Colonic mucosa (tissue), 4 donors: ENCODE measurements at regions not wholly inside any gene's neighbourhood (a gene's known extent, or its start where the extent isn't known, plus 50 kb on each side); places are given as distances from the start of the nearest gene placed in this dataset.

Experiments used
- DNase-seq: peaks from one replicate; pipeline ENCODE4 v3.0.0-alpha.2; 2020
- H3K27ac ChIP-seq: fragments of 200-600 bp; one replicate; pipeline ENCODE4 v1.8.0; 2021
- H3K27me3 ChIP-seq: fragments of 200-600 bp; one replicate; pipeline ENCODE4 v1.8.0; 2021
- H3K36me3 ChIP-seq: fragments of 200-600 bp; one replicate; pipeline ENCODE4 v1.8.0; 2021
- H3K4me1 ChIP-seq: fragments of 200-600 bp; one replicate; pipeline ENCODE4 v1.8.0; 2021; ENCODE audit warnings: mild to moderate bottlenecking
- H3K4me3 ChIP-seq: fragments of 200-600 bp; one replicate; pipeline ENCODE4 v1.8.0; 2021
- H3K9ac ChIP-seq, 2 donors: one replicate each; pipeline ENCODE4 v1.7.0; 2013; ENCODE audit warnings: control low read depth in 2 of 2, low read depth in 2 of 2, low read length in 2 of 2
- H3K9me3 ChIP-seq: fragments of 200-600 bp; one replicate; pipeline ENCODE4 v1.8.0; 2021
- intact Hi-C: fragments of 100-400 bp; cut with DNase I; formaldehyde crosslinking; loops from one replicate; pipeline ENCODE4 v1.14.1; 2022
- TF ChIP-seq, protein P1 (sequence below): fragments of 200-600 bp; IDR thresholded peaks from one replicate; pipeline ENCODE4 v1.8.0; 2022; ENCODE audit warnings: antibody characterized with exemption, mild to moderate bottlenecking
- donor health status: healthy.
- donor health status: DM: no; HTN: no; CAD: no.
- donor health status: DM: no; HTN: no; CAD: no.

DNA sequence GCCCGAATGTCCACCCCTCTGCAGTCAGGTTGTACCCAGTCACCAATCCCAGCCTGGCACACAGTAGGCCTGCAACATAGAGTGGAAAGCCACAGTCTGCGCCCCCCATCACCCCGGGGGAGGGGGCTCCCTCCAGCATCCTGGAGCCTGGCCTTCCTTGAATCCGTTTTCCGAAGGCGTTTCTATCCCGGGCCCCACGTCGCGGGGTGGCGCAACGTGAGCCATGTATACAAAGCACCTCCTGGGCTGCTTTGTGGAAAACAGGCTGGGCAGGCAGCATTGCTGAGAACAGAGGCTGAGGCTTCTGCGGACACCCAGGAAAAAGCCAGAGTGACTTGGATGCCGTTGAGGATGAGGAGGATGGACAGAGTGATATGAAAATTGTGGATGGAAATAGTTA lies 103.3 kb upstream of the USP29 start:
- no peaks in the 10 kb centered on the region for H3K9me3 ChIP-seq
- DNase-seq, result no peak
- no peaks in the 10 kb centered on the region for H3K4me1 ChIP-seq
- H3K4me3 ChIP-seq, result no peak overlapping the region
- no peaks in the 10 kb centered on the region for H3K36me3 ChIP-seq
- H3K27me3 ChIP-seq, result no peaks in the 10 kb centered on the region
- TF ChIP-seq, protein P1, sequence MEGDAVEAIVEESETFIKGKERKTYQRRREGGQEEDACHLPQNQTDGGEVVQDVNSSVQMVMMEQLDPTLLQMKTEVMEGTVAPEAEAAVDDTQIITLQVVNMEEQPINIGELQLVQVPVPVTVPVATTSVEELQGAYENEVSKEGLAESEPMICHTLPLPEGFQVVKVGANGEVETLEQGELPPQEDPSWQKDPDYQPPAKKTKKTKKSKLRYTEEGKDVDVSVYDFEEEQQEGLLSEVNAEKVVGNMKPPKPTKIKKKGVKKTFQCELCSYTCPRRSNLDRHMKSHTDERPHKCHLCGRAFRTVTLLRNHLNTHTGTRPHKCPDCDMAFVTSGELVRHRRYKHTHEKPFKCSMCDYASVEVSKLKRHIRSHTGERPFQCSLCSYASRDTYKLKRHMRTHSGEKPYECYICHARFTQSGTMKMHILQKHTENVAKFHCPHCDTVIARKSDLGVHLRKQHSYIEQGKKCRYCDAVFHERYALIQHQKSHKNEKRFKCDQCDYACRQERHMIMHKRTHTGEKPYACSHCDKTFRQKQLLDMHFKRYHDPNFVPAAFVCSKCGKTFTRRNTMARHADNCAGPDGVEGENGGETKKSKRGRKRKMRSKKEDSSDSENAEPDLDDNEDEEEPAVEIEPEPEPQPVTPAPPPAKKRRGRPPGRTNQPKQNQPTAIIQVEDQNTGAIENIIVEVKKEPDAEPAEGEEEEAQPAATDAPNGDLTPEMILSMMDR, result no peak
- intact Hi-C loops, result no loop called here
- no peak overlapping the region for H3K27ac ChIP-seq
- no peak overlapping the region for H3K9ac ChIP-seq

DNA sequence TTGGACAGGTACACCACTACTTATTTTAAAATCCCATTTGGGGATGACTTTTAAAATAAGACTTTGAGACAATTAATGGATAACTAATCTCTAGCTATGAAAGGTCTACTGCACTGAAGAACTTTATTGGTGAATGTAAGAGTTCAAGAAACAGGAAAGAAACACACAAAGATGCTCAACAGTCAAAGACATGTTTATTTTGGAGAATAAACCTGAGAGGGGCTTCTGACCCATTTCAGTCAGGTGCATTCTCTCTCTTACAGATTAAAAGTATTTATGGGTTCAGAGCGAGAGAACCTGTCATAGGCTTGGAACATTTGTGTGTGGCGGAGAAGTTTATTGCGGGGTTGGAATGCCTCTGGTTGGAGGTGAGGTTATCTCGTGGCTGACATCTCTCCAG lies 94.3 kb upstream of the USP29 start:
- intact Hi-C loops, result no loop called here
- H3K36me3 ChIP-seq, result no peaks in the 10 kb centered on the region
- H3K9ac ChIP-seq, result no peak overlapping the region
- H3K4me3 ChIP-seq, result no peak overlapping the region
- no peaks in the 10 kb centered on the region for H3K27me3 ChIP-seq
- TF ChIP-seq, protein P1, result no peak
- no peak for DNase-seq
- no peak overlapping the region for H3K27ac ChIP-seq
- peaks cover 2% of the 10 kb centered on the region for H3K9me3 ChIP-seq
- no peaks in the 10 kb centered on the region for H3K4me1 ChIP-seq

DNA sequence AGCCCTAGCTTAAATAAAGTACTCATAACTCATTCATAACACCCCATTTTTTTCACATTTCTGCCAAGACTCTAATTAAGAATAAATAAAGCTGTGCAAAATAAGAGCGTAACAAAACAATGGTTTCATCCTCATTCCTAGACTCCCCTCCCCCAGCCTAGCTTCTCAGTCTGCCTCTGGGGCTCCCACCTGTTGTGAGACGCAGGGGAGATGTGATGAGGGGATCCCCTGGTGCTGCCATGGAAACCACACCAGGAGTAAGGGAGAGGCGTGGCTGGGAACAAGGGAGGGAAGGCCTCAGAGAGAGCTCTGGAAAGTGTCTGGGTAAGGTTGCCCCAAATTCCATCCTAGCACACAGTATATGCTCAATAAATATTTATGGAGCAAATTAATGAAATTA lies 93.3 kb upstream of the USP29 start:
- Histone ChIP-seq H3K4me1 (no peaks in the 10 kb centered on the region), H3K36me3 (no peaks in the 10 kb centered on the region), H3K9me3 (peaks cover 2% of the 10 kb centered on the region), H3K27me3 (no peaks in the 10 kb centered on the region), H3K4me3 (no peak overlapping the region), H3K9ac (no peak overlapping the region), H3K27ac (no peak overlapping the region)
- intact Hi-C loops, result no loop called here
- TF ChIP-seq, protein P1, result no peak
- DNase-seq, result no peak

DNA sequence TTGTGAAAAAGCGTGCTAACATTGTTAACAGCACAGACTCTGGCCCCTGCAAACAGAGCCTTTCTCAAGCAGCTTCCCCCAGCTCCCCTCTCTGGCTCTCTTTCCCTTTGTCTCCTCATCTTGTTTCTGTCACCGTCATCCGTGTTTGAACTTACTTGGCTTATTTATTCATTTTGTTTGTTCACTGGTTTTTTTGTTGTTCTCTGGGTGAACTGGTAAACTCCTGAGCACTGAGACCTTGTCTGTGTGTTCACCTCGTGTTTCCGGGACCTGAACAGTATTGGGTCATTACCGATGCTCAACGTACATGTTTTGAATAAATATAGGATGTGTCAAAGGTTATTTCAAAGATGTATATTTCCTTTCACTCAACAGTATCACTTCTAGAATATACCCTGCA lies 92.4 kb upstream of the USP29 start:
- Histone ChIP-seq H3K4me1 (no peaks in the 10 kb centered on the region), H3K4me3 (no peak overlapping the region), H3K9ac (no peak overlapping the region), H3K9me3 (peaks cover 2% of the 10 kb centered on the region), H3K27me3 (no peaks in the 10 kb centered on the region), H3K27ac (no peak overlapping the region), H3K36me3 (no peaks in the 10 kb centered on the region)
- DNase-seq, result no peak
- TF ChIP-seq, protein P1, result no peak
- intact Hi-C loops, result no loop called here

DNA sequence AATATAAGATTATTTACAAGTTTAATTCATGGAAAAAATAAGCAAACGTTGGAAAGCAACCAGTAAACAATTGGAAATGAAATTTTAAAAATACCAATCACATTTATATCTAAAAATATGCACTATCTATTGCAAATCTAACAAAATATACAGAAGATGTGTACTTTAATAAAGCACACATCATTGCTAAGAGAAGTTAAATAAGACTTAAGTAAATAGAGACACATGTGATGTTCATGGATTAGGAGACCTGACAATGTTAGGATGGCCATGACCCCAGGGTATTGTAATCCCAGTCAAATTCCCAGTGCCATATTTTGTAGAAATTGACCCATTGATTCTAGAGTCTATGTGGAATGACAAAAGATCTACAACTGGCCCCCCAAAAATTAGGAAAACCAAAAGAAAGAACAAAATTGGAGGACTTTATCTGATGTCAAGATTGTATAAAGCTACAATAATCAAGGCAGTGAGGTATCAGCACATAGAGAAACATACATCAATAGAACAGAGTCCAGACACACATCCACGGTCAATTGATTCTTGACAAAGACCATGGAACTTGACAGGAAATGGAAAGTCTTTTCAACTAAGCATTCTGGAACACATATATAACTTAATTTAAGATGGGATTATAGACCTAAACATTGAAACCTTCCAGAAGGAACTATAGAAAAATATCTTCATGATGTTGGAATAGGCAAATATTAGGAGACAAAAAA lies 90.8 kb upstream of the USP29 start:
- Histone ChIP-seq H3K9ac (no peak overlapping the region), H3K27ac (no peak overlapping the region), H3K9me3 (peaks cover 2% of the 10 kb centered on the region), H3K36me3 (no peaks in the 10 kb centered on the region), H3K4me3 (no peak overlapping the region), H3K27me3 (no peaks in the 10 kb centered on the region), H3K4me1 (no peaks in the 10 kb centered on the region)
- intact Hi-C loops, result no loop called here
- TF ChIP-seq, protein P1, result no peak
- no peak for DNase-seq
